Colon (tissue), 2 donors: ENCODE measurements at regions not wholly inside any gene's neighbourhood (a gene's known extent, or its start where the extent isn't known, plus 50 kb on each side); places are given as distances from the start of the nearest gene placed in this dataset.

Source experiments
- FAIRE-seq: peaks from 2 replicates; lab custom pipeline; 2012; peaks lifted over from hg19 to GRCh38; lab: Jason Lieb, UNC
- donor health status: control.
- donor health status: control.

DNA sequence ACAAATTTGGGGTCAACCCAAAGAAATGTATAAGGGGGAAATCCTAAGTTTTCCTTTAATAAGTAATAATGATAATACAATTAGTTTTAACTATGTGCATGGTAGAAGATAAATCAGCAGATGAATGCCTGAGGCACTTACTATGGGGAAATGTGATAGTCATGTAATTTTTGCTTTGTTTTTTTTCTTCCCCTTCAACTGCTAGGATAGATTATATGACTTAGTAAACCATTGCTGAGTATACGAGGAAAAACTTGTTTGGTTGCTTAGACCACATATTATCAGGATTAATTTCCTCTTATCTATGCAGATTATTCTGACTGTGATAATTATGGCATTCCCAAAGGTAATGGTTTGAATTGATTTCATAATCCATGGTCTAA is 181.1 kb downstream of the TGFB2 start:
- FAIRE-seq: no peak

- FAIRE-seq: no peak
Measured at GRCh38 chr1:218527737-218528136, 182.6 kb downstream of the TGFB2 start.

GRCh38 chr1:218529646-218530300 is 184.6 kb downstream of the TGFB2 start:
- FAIRE-seq: no peak

DNA sequence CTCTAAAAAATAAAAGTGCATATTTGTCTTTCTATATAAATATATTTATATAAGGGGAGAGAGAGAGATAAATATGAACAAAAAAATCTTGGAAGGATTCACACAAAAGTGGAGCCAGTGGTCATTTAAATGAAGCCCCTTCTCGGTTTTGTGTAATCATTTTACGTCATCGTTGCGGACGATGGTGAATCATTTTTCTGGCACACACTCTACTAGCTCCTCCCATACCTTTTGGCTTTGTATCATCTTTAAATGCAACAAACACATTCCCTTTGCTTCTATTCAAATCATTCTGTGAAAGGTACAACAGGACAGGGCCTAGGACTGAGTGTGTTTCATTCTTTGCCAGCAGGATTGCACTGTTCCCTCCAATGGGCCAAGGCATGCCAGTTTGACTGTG is 186.8 kb downstream of the TGFB2 start:
- no peak for FAIRE-seq

GRCh38 chr1:218536296-218536986 is 191.3 kb downstream of the TGFB2 start:
- no peak for FAIRE-seq

DNA sequence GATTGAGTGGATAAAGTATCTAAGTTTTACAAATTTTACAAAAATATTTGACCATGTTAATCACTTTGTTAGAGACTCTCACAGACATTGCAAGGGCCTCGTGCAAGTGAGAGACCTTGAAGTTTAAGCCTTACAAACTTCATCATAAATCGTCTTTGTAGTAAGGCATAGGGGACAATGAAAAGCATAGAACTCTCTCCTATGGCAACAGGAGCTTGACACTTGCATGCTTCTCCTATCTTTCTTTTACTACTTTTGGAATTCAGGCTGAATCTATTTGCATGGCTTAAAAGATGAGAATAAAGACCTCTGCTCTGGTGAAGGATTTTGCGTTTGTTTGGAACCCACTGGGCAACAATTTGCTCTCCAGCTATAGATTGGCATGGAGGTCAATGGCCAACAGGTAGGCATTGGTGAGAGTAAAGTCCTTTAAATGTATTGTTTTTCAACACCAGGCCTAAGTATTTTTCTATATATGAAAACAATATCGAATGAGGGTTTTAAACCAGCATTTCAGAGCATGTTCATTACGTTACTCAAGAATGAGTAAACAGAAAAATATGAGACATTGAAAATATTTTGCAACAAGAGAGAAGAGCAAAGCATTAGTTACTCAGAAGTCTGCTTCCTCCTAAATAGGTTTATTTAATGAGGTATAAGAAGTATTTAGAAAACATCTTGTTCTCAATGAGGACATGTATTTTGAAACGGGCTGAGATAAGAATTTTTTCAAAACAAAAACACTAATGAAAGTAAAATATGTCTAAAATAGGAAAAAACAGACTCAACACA is 192.2 kb downstream of the TGFB2 start:
- FAIRE-seq: no peak

GRCh38 chr1:218538341-218538740 is 193.2 kb downstream of the TGFB2 start:
- FAIRE-seq: no peak

- no peak for FAIRE-seq
Measured at GRCh38 chr1:218546314-218546713, 201.2 kb downstream of the TGFB2 start.

GRCh38 chr1:218547957-218548730 is 203.0 kb downstream of the TGFB2 start:
- FAIRE-seq: no peak

DNA sequence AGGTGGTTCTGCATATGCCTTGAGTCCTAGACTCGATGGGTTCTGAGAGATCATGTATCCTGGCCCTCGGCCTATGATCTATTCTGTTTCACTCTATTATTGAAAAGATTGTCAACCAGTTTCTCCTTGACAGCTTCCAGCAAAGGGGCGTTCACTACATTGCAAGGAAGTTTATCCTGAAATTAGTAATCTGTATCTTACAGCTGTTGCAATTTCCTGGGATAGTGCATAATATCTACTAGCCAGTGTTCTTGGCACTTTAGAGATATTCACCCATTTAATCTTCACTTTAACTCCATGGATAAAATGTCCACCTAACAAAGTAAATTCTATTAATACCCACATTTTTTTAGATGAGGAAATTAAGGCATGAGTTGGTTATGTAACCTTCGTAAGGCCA is 203.6 kb downstream of the TGFB2 start:
- FAIRE-seq: no peak

DNA sequence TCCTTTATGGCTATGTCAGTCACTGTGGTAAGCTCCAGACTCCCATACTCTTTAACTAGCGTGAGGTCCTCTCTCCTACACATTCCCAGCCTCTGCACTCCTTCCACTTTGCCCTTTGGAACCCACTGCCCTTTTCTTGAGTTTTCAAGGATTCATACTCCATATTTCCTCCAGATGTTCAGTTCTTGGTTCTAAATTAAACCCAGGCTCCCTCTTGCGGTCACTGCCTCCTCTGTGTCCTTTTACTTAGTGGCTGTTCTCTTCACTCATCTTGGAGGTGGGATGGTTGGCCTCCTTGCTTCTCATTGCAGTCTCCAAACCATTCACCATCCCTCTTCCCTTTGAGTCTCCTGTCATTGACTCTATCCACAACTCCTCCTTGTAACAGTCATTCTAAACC is 208.1 kb downstream of the TGFB2 start:
- no peak for FAIRE-seq

DNA sequence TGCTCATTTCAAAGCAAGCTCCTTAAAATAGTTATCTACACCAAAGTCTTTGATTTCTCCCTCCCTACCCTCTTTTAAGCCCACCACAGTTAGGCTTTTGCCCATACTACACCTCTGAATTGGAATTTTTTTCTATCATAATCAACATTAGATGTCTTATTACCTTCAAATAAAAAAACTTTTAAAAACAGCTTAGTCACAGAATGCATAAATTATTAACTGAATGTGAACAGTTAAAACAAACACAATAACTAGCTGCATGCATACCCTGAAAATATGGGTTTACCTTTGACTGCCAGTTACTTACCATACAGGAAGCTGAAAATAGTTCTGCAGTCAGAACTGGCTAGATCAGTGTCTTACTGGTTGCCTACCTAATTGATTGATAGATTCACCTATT is 210.9 kb downstream of the TGFB2 start:
- FAIRE-seq: no peak

- no peak for FAIRE-seq
Measured at GRCh38 chr1:218557731-218558130, 212.6 kb downstream of the TGFB2 start.

DNA sequence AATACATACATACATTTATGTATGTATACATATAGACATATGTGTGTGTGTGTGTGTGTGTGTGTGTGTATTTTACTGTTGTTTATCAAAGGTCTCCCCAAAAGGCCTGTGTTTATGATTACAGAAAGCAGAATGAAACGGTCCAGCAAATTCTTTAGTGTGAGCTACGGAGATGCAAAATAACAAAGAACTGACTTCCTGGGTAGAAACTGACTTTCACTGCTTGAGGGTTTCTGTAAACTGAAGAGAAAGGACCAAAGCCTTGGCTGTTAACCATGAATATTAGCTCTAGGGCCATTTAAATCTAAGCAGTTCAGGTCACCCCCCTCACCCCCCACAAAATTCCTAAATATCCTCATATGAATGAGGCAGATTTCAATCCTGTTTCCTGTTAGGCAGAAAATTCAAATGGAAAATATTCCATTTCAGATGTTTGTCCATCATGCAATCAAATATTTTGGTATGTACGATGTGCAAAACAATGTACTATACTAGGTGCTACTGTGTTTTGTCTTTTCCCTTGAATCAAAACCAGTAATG is 213.2 kb downstream of the TGFB2 start:
- no peak for FAIRE-seq

- FAIRE-seq: no peak
Measured at GRCh38 chr1:218565377-218565776, 220.2 kb downstream of the TGFB2 start.

- FAIRE-seq: no peak
Measured at GRCh38 chr1:218568962-218569550, 223.9 kb downstream of the TGFB2 start.

DNA sequence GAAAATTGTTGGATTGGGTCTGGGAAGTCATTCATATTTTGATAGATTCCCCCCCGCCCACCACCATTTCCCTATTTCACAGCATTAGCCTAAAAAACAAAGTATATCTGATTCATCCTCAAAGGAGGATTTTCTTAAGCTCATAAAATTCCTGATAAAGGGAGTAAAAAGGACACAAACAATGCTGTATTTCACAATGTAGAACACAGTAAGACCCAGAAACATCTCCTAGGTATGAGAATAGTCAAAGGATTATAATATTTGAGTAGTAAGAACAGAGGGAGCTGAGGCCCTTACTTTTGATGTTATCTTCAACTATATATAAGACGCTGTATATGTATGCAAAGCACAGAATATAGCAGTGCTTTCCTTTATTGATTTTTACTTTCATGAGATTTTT is 225.3 kb downstream of the TGFB2 start:
- FAIRE-seq: no peak

DNA sequence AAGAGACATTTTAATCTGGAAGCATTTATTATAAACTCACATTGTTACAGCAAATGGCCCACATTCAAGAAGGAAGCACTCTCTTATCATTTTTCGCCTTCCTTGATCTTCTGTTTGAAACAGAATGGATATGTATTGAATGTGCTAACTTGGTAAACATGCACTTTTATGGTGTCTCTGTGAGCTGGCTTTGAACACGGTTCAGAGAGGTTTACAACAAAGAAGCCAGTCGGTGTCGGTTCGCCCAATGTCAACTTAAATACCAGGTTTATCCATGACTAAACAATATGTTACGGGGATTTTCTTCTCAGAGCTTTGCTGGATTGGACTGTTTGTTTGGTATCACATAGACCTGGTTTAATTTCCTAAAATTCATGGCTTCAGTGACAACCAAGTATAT is 226.4 kb downstream of the TGFB2 start:
- FAIRE-seq: no peak

DNA sequence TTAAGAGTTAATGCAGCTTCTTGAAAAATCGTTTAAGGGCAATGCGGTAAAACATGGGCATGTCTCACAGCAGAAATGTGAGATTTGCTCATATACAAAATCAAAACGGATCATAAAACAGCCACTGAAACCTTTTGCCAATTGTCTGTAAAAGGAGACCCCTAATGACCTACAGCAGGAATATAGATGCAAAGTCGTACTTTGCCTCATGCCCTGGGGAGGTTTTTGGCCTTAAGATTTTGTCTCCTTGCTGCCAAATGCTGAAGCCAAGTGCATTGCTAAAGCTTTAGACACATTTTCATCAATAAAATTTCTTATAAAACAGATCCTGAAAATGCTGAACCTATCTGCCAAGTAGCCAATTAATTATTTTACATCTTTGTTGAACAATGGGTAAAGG is 226.9 kb downstream of the TGFB2 start:
- no peak for FAIRE-seq

GRCh38 chr1:218573925-218574324 is 228.8 kb downstream of the TGFB2 start:
- FAIRE-seq: no peak

GRCh38 chr1:218575079-218575478 is 229.9 kb downstream of the TGFB2 start:
- FAIRE-seq: no peak

- no peak for FAIRE-seq
Measured at GRCh38 chr1:218575856-218576255, 230.7 kb downstream of the TGFB2 start.
